Endothelial cell of umbilical vein (primary cell): ENCODE measurements at regions not wholly inside any gene's neighbourhood (a gene's known extent, or its start where the extent isn't known, plus 50 kb on each side); places are given as distances from the start of the nearest gene placed in this dataset.

Source experiments
- EZH2 ChIP-seq: IDR thresholded peaks from 2 replicates; pipeline ENCODE4 v1.6.1; 2012; ENCODE audit warnings: borderline replicate concordance, low read depth, mild to moderate bottlenecking, moderate library complexity, low read length, inconsistent platforms; ENCODE audit not compliant: severe bottlenecking
- FOS ChIP-seq: IDR thresholded peaks from 2 replicates; pipeline ENCODE4 v1.6.1; 2011; ENCODE audit warnings: mild to moderate bottlenecking, low read length, moderate library complexity, borderline replicate concordance; ENCODE audit not compliant: insufficient read depth
- JUN ChIP-seq: IDR thresholded peaks from 2 replicates; pipeline ENCODE4 v1.6.1; 2011; ENCODE audit warnings: borderline replicate concordance, low read depth; ENCODE audit not compliant: insufficient read length, insufficient read depth
- POLR2A ChIP-seq: IDR thresholded peaks from 2 replicates; pipeline ENCODE4 v1.6.1; 2012; ENCODE audit warnings: low read depth, mild to moderate bottlenecking, control low read depth, low read length
- POLR2AphosphoS5 ChIP-seq: IDR thresholded peaks from 2 replicates; pipeline ENCODE4 v1.6.1; 2012; ENCODE audit warnings: low read depth, mild to moderate bottlenecking, control low read depth, low read length, moderate library complexity; ENCODE audit not compliant: insufficient read depth
- TF ChIP-seq, protein P1 (sequence below), 2 donors: IDR thresholded peaks; 1 replicate in 1 of 2; 2 replicates in 1 of 2; pipeline ENCODE4 v1.5.1; 2011; ENCODE audit warnings: low read length in 2 of 2, mild to moderate bottlenecking in 2 of 2, moderate library complexity in 2 of 2, control low read depth in 1 of 2, inconsistent platforms in 1 of 2, low read depth in 1 of 2; ENCODE audit not compliant: insufficient read depth in 1 of 2; ENCODE audit errors: extremely low read depth in 1 of 2

DNA sequence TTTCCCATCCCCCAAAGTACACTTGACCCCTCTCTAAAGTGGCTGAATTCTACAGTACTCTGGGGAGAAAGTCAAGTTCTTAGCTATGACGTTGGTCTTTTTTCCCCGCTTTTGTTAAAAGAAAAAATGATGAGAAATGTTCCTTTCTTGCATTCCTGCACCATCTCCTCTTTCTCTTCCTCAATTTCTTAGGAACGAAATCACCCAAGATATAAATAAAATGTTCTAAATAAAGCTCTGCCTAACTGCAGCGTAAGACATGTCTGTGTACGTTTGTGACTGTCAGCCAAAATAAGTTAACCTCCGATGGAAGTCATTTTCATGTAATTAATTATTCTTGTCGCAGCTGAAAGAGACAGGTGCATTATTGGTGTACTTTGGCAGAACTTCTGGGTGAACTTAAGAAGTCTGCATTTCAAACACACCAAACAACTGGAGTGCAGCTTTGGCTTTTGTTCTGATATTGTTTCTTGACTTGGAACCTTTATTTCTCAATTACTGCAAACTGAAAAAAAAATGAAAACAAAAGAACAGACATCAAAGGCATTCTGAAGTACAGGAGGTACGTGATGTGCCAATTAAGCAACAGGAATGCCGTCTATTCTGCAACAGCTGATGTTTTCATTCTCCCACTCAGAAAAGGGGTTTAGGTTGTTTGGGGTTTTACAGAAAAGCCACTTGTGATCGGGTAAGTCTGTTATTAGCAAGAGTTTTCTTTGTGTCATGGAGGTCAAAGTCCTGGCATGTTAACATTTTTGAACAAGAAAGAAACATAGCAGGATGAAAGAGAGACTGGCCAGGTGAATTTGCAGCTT lies 82.4 kb upstream of the SDK1 start:
- TF ChIP-seq POLR2A (no peak), FOS (no peak), EZH2 (no peak), POLR2AphosphoS5 (no peak), JUN (no peak)
- TF ChIP-seq, protein P1, sequence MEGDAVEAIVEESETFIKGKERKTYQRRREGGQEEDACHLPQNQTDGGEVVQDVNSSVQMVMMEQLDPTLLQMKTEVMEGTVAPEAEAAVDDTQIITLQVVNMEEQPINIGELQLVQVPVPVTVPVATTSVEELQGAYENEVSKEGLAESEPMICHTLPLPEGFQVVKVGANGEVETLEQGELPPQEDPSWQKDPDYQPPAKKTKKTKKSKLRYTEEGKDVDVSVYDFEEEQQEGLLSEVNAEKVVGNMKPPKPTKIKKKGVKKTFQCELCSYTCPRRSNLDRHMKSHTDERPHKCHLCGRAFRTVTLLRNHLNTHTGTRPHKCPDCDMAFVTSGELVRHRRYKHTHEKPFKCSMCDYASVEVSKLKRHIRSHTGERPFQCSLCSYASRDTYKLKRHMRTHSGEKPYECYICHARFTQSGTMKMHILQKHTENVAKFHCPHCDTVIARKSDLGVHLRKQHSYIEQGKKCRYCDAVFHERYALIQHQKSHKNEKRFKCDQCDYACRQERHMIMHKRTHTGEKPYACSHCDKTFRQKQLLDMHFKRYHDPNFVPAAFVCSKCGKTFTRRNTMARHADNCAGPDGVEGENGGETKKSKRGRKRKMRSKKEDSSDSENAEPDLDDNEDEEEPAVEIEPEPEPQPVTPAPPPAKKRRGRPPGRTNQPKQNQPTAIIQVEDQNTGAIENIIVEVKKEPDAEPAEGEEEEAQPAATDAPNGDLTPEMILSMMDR (IDR thresholded peaks at IDR 0.05; ENCODE audit: extremely low read depth in 1 of 2, insufficient read depth in 1 of 2, low read depth in 1 of 2, low read length in 2 of 2): no peak
